Erythroblast (primary cell): ENCODE measurements at regions not wholly inside any gene's neighbourhood (a gene's known extent, or its start where the extent isn't known, plus 50 kb on each side); places are given as distances from the start of the nearest gene placed in this dataset.

Experiments used
- GATA1 ChIP-seq: IDR thresholded peaks from 2 replicates; pipeline ENCODE4 v1.6.1; 2011; ENCODE audit warnings: low read depth, mild to moderate bottlenecking, control low read depth, low read length, moderate library complexity
- POLR2A ChIP-seq: IDR thresholded peaks from 2 replicates; pipeline ENCODE4 v1.6.1; 2011; ENCODE audit warnings: mild to moderate bottlenecking, low read length

GRCh38 chr6:71724456-71725125 lies 161.8 kb upstream of the RIMS1 start:
- TF ChIP-seq POLR2A = no peak
- TF ChIP-seq GATA1 = no peak
